CD14-positive monocyte (primary cell): ENCODE measurements at regions not wholly inside any gene's neighbourhood (a gene's known extent, or its start where the extent isn't known, plus 50 kb on each side); places are given as distances from the start of the nearest gene placed in this dataset.

Experiments
- DNase-seq, 3 donors: peaks; one replicate each; pipeline ENCODE4 v3.0.0-alpha.2; 2011 to 2022
- H2AFZ ChIP-seq: 2 replicates; pipeline ENCODE4 v1.6.0; 2012; ENCODE audit warnings: mild to moderate bottlenecking, low read depth, low read length, inconsistent platforms; ENCODE audit not compliant: insufficient read depth, poor library complexity, severe bottlenecking
- H3K27ac ChIP-seq, 2 donors: 1 replicate in 1 of 2; 2 replicates in 1 of 2; pipeline ENCODE4 v1.5.1; 2012 to 2013; ENCODE audit warnings: low read length in 2 of 2, control low read depth in 1 of 2, inconsistent platforms in 1 of 2, low read depth in 1 of 2, mild to moderate bottlenecking in 1 of 2
- H3K27me3 ChIP-seq, 2 donors: one replicate each; pipeline versions ENCODE4 v1.6.0 to v1.6.1; 2011 to 2013; ENCODE audit warnings: low read length in 2 of 2; ENCODE audit not compliant: control insufficient read depth in 2 of 2, insufficient read depth in 2 of 2
- H3K36me3 ChIP-seq, 2 donors: replicated peaks in 1 of 2; 1 replicate in 1 of 2; 2 replicates in 1 of 2; pipeline versions ENCODE4 v1.5.1 to v1.6.1; 2012 to 2013; ENCODE audit warnings: low read length in 2 of 2, control low read depth in 1 of 2, inconsistent platforms in 1 of 2, mild to moderate bottlenecking in 1 of 2; ENCODE audit not compliant: insufficient read depth in 2 of 2, control insufficient read depth in 1 of 2
- H3K4me1 ChIP-seq, 2 donors: 1 replicate in 1 of 2; 2 replicates in 1 of 2; pipeline versions ENCODE4 v1.5.1 to v1.6.1; 2012 to 2013; ENCODE audit warnings: low read length in 2 of 2, control low read depth in 1 of 2, inconsistent platforms in 1 of 2, mild to moderate bottlenecking in 1 of 2, moderate library complexity in 1 of 2; ENCODE audit not compliant: insufficient read depth in 2 of 2, control insufficient read depth in 1 of 2
- H3K4me2 ChIP-seq: replicated peaks from 2 replicates; pipeline ENCODE3; 2012; ENCODE audit warnings: low read length, moderate library complexity, mild to moderate bottlenecking; ENCODE audit not compliant: poor library complexity, severe bottlenecking; ENCODE audit errors: extremely low read depth
- H3K4me3 ChIP-seq, 3 experiments: fragments of 200-600 bp in 1 of 3; sonication (generic) in 1 of 3; replicated peaks in 1 of 3; 1 replicate in 2 of 3; 2 replicates in 1 of 3; pipeline ENCODE4 v1.5.1; 2011 to 2013; ENCODE audit warnings: low read length in 3 of 3, mild to moderate bottlenecking in 3 of 3, control low read depth in 2 of 3, low read depth in 2 of 3, inconsistent platforms in 1 of 3, moderate library complexity in 1 of 3
- H3K79me2 ChIP-seq: 2 replicates; pipeline ENCODE4 v1.6.0; 2012; ENCODE audit warnings: mild to moderate bottlenecking, control low read depth, inconsistent platforms, low read length, moderate library complexity; ENCODE audit not compliant: insufficient read depth
- H3K9ac ChIP-seq: 2 replicates; pipeline ENCODE4 v1.6.0; 2017; ENCODE audit warnings: low read length, mild to moderate bottlenecking; ENCODE audit not compliant: insufficient read depth, poor library complexity, severe bottlenecking
- H3K9me3 ChIP-seq, 2 donors: replicated peaks in 1 of 2; 1 replicate in 1 of 2; 2 replicates in 1 of 2; pipeline versions ENCODE4 v1.5.1 to v1.6.1; 2012 to 2013; ENCODE audit warnings: low read length in 2 of 2, control low read depth in 1 of 2; ENCODE audit not compliant: control insufficient read depth in 1 of 2, insufficient read depth in 1 of 2
- H4K20me1 ChIP-seq: 2 replicates; pipeline ENCODE4 v1.6.0; 2012; ENCODE audit warnings: mild to moderate bottlenecking, low read length, control low read depth, moderate library complexity; ENCODE audit not compliant: insufficient read depth
- H3K27ac Mint-ChIP-seq, 7 donors: one replicate each; pipeline ENCODE4 v1.8.0; 2020; ENCODE audit warnings: mild to moderate bottlenecking in 7 of 7, mixed read lengths in 7 of 7, moderate library complexity in 6 of 7, inconsistent platforms in 2 of 7
- H3K27me3 Mint-ChIP-seq, 3 donors: one replicate each; pipeline ENCODE4 v1.8.0; 2021 to 2022; ENCODE audit warnings: low read depth in 3 of 3, mild to moderate bottlenecking in 3 of 3, mixed read lengths in 3 of 3, moderate library complexity in 3 of 3, inconsistent platforms in 1 of 3
- H3K36me3 Mint-ChIP-seq, 2 donors: one replicate each; pipeline ENCODE4 v1.8.0; 2020; ENCODE audit warnings: mixed read lengths in 2 of 2, inconsistent platforms in 1 of 2, mild to moderate bottlenecking in 1 of 2
- H3K4me1 Mint-ChIP-seq: one replicate; pipeline ENCODE4 v1.8.0; 2020; ENCODE audit warnings: mild to moderate bottlenecking, mixed read lengths
- H3K4me3 Mint-ChIP-seq, 2 donors: one replicate each; pipeline ENCODE4 v1.8.0; 2020; ENCODE audit warnings: mild to moderate bottlenecking in 2 of 2, mixed read lengths in 2 of 2, moderate library complexity in 1 of 2
- H3K9me3 Mint-ChIP-seq, 7 donors: one replicate each; pipeline ENCODE4 v1.8.0; 2020 to 2022; ENCODE audit warnings: mixed read lengths in 7 of 7, mild to moderate bottlenecking in 6 of 7, moderate library complexity in 6 of 7, inconsistent platforms in 2 of 7
- WGBS: methylation state at CpG from one replicate; pipeline ENCODE4 v1.1.5; 2013; ENCODE audit warnings: missing lambda C conversion rate; ENCODE audit not compliant: insufficient coverage; 5-methylcytosine and 5-hydroxymethylcytosine counted together
- intact Hi-C, 2 donors: fragments of 100-400 bp; cut with micrococcal nuclease; formaldehyde crosslinking; loops; one replicate each; pipeline versions ENCODE4 v1.15.0 to v1.15.1; 2023
- TF ChIP-seq, protein P1 (sequence below): fragments of 200-600 bp; IDR thresholded peaks from one replicate; pipeline ENCODE4 v1.8.0; 2022; ENCODE audit warnings: antibody characterized with exemption, mild to moderate bottlenecking

DNA sequence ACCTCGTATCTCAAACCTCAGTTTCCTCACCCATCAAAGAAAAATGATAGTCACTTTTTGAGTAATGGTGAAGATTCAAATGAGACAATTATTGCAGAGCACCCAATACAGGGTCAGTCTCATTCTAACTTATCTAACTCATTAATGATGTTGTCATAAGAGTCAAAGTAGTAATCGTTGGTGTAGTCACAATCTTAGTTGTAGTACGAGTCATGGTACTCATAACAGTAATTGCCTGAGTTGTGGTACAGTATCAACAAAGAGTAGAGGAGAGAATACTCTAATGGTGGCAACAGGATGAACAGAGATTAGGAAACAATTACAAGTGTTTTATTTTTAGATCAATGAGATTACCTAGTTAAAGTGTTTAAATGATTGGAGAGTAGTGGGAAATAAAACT is 93.6 kb upstream of the TMTC2 start:
- DNase-seq: no peak
- Histone ChIP-seq H3K36me3 (no peaks in the 10 kb centered on the region), H3K4me2 (no peak overlapping the region), H3K4me3 (no peak overlapping the region), H3K79me2 (no peaks in the 10 kb centered on the region), H3K27ac (no peak overlapping the region), H3K9ac (no peak overlapping the region), H4K20me1 (no peaks in the 10 kb centered on the region), H3K9me3 (no peaks in the 10 kb centered on the region), H2AFZ (no peak overlapping the region), H3K27me3 (no peaks in the 10 kb centered on the region), H3K4me1 (no peaks in the 10 kb centered on the region)
- 100% methylated on average over 1 of the region's 3 CpGs for WGBS
- Mint-ChIP-seq H3K36me3 (no peaks in the 10 kb centered on the region), H3K4me1 (no peaks in the 10 kb centered on the region), H3K4me3 (no peak overlapping the region), H3K9me3 (peaks cover 2 to 15% (median 5%) of the 10 kb centered on the region in 7 donors), H3K27ac (no peak overlapping the region), H3K27me3 (no peaks in the 10 kb centered on the region)
- intact Hi-C loops: no loop called here
- TF ChIP-seq, protein P1, sequence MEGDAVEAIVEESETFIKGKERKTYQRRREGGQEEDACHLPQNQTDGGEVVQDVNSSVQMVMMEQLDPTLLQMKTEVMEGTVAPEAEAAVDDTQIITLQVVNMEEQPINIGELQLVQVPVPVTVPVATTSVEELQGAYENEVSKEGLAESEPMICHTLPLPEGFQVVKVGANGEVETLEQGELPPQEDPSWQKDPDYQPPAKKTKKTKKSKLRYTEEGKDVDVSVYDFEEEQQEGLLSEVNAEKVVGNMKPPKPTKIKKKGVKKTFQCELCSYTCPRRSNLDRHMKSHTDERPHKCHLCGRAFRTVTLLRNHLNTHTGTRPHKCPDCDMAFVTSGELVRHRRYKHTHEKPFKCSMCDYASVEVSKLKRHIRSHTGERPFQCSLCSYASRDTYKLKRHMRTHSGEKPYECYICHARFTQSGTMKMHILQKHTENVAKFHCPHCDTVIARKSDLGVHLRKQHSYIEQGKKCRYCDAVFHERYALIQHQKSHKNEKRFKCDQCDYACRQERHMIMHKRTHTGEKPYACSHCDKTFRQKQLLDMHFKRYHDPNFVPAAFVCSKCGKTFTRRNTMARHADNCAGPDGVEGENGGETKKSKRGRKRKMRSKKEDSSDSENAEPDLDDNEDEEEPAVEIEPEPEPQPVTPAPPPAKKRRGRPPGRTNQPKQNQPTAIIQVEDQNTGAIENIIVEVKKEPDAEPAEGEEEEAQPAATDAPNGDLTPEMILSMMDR: no peak

DNA sequence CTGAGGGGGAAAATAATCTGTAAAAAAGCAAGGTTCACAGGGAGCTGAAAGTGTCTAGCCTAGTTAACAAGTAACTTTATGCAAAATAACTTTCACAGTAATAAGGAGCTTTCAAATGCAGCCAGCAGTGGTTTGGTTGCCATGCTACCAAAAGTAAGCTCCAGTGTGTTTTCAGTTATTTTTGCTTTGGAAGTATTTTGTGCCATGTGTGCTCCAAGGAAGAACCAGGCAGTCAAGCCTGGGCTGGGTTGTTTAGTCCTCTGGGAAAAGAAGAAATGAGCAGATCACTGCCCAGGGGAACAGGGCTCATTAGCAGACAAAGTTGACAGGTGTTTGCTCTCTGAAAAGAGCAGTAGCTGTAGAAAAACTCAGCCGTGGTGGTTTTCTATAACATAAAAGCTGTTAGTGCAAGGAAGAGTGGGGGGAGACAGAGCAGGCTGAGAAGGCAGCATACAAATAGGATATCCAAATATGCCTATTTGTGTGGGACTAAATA is 92.8 kb upstream of the TMTC2 start:
- no peaks in the 10 kb centered on the region for H3K36me3 Mint-ChIP-seq
- intact Hi-C loops: no loop called here
- no peaks in the 10 kb centered on the region for H3K4me1 Mint-ChIP-seq
- no peak for DNase-seq
- Histone ChIP-seq H3K27me3 (no peaks in the 10 kb centered on the region), H4K20me1 (no peaks in the 10 kb centered on the region), H3K9ac (no peak overlapping the region), H2AFZ (no peak overlapping the region), H3K36me3 (no peaks in the 10 kb centered on the region), H3K4me2 (no peak overlapping the region), H3K79me2 (no peaks in the 10 kb centered on the region), H3K27ac (no peak overlapping the region), H3K4me1 (no peaks in the 10 kb centered on the region), H3K9me3 (no peaks in the 10 kb centered on the region), H3K4me3 (no peak overlapping the region)
- peaks cover 2 to 17% (median 5%) of the 10 kb centered on the region in 7 donors for H3K9me3 Mint-ChIP-seq
- TF ChIP-seq, protein P1: no peak
- no CpG with 5 or more reads among the region's 1 CpG for WGBS
- H3K4me3 Mint-ChIP-seq: no peak overlapping the region
- H3K27me3 Mint-ChIP-seq: no peaks in the 10 kb centered on the region
- no peak overlapping the region for H3K27ac Mint-ChIP-seq
